ENCODE measurements at regions not wholly inside any gene's neighbourhood (a gene's known extent, or its start where the extent isn't known, plus 50 kb on each side); places are given as distances from the start of the nearest gene placed in this dataset.

DNA sequence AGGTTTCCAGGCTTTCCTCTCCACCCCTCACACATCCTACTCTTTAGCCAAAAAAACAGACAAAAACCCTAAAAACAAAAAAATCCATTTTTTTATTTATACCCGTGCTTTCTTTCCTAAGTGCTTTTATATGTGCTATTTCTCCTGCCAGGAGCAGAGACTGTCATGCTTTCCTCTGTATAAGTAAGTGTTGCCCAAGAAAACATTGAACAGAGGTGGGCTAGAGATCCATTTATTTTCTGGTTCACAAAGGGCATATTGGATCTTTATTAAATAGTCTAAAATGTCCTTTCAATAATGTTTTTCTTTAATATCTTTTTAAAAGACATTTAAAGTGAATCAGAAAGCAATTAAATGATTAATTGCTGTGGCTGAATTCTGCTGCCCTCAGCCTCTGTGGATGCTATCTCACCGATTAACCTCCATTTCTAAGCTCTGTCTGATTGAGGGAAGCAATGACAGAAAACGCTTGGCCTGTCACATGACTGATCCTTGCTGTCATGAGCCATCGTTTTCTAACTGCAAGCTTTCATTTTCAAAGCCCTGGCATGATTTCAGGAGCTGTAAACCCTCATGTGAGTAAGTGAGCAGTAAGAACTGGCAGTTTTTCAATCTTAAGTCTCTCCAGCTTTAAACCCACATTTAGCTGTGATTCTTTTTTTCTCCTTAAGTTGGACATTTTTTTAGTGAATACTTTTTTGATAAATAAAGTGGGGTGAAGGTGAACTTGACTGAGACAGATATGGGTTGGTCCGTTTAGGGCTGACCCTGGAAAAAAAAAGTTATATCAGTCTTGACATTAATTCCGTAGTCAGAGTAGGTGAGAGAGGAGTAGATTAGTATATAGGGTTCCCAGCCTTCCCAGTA is 180.7 kb upstream of the PGRMC2 start:
- TF ChIP-seq, protein P1, sequence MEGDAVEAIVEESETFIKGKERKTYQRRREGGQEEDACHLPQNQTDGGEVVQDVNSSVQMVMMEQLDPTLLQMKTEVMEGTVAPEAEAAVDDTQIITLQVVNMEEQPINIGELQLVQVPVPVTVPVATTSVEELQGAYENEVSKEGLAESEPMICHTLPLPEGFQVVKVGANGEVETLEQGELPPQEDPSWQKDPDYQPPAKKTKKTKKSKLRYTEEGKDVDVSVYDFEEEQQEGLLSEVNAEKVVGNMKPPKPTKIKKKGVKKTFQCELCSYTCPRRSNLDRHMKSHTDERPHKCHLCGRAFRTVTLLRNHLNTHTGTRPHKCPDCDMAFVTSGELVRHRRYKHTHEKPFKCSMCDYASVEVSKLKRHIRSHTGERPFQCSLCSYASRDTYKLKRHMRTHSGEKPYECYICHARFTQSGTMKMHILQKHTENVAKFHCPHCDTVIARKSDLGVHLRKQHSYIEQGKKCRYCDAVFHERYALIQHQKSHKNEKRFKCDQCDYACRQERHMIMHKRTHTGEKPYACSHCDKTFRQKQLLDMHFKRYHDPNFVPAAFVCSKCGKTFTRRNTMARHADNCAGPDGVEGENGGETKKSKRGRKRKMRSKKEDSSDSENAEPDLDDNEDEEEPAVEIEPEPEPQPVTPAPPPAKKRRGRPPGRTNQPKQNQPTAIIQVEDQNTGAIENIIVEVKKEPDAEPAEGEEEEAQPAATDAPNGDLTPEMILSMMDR (IDR thresholded peaks at IDR 0.05; ENCODE audit: unreplicated experiment in 3 of 3): no peak
- Mint-ChIP-seq H3K36me3 (ENCODE audit: low read depth) (no peaks in the 10 kb centered on the region), H3K27me3 (ENCODE audit: low read depth) (no peaks in the 10 kb centered on the region), H3K9me3 (no peaks in the 10 kb centered on the region), H3K4me3 (no peak overlapping the region), H3K4me1 (peaks cover 18% of the 10 kb centered on the region), H3K27ac (peak overlapping the region in 2 of 3 experiments; percentile 53 to 56)

DNA sequence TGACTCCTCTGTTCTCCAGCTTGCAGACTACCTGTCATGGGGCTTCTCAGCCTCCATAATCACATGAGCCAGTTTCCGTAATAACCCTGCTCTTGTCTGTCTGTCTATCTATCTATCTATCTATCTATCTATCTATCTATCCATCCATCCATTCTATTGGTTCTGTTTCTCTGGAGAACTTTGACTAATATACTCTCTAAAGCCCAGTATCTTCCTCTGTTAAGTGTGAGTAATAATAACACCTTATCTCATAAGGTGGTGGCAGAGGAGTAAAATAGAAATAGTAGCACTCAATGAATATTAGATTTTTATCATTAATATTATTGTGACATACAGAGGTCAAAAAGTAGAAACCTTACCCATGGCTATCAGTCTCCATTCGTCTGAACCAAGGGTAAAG is 177.9 kb upstream of the PGRMC2 start:
- Mint-ChIP-seq H3K36me3 (ENCODE audit: low read depth) (no peaks in the 10 kb centered on the region), H3K27ac (no peak overlapping the region), H3K4me1 (peaks cover 13% of the 10 kb centered on the region), H3K4me3 (no peak overlapping the region), H3K9me3 (no peaks in the 10 kb centered on the region), H3K27me3 (ENCODE audit: low read depth) (no peaks in the 10 kb centered on the region)
- TF ChIP-seq, protein P1 (IDR thresholded peaks at IDR 0.05; ENCODE audit: unreplicated experiment in 3 of 3): no peak

DNA sequence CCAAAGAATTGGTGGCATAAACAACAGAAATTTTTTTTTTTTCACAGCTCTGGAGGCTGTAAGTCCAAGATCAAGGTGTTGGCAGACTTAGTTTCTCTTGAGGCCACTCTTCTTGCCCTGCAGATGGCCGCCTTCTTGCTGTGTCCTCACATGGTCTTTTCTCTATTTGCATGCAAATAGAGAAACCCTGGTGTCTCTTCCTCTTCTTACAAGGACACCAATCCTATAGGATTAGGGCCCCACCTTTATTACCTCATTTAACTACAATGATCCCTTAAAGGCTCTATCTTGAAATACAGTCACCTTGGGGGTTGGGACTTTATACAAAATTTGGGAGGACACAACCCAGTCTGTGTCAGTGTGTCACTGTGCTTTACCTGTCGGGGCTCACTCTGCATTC is 175.4 kb upstream of the PGRMC2 start:
- Mint-ChIP-seq H3K36me3 (ENCODE audit: low read depth) (no peaks in the 10 kb centered on the region), H3K4me1 (peaks cover 5% of the 10 kb centered on the region), H3K9me3 (no peaks in the 10 kb centered on the region), H3K27ac (no peak overlapping the region), H3K27me3 (ENCODE audit: low read depth) (no peaks in the 10 kb centered on the region), H3K4me3 (no peak overlapping the region)
- TF ChIP-seq, protein P1 (IDR thresholded peaks at IDR 0.05; ENCODE audit: unreplicated experiment in 3 of 3): no peak

DNA sequence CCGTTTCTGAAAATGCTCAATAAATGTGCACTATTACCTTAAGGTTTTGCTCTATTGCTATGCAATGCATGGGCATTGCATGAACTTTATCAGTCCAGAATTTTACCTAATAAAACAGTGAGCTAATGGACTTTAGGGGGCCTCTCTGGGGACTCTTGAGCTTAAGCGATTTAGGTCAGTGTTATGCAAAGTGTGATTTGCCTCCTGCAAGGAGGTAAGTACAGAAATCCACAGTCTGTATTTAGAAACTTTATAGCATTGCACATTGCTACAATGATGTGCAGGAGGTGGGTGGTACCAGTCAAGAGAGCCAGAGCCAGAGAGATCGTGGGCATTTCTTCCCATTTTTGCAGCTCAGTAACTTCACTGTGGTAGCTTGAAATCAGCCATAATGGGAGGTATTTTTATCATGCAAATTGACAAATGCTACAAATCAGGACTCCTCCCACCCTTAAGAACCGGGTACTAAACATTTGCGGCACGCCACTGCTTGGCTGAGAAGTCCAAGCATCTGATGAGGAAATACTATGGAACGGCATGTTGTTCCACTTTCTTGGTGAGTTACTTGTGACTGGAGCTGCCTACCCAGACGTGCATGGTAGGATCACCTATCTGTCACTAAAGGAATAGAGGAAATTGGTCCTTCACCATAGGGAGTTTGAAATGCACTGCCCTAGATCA is 174.6 kb upstream of the PGRMC2 start:
- Mint-ChIP-seq H3K4me3 (no peak overlapping the region), H3K9me3 (no peaks in the 10 kb centered on the region), H3K4me1 (no peaks in the 10 kb centered on the region), H3K36me3 (ENCODE audit: low read depth) (no peaks in the 10 kb centered on the region), H3K27ac (no peak overlapping the region), H3K27me3 (ENCODE audit: low read depth) (no peaks in the 10 kb centered on the region)
- TF ChIP-seq, protein P1 (IDR thresholded peaks at IDR 0.05; ENCODE audit: unreplicated experiment in 3 of 3): no peak

DNA sequence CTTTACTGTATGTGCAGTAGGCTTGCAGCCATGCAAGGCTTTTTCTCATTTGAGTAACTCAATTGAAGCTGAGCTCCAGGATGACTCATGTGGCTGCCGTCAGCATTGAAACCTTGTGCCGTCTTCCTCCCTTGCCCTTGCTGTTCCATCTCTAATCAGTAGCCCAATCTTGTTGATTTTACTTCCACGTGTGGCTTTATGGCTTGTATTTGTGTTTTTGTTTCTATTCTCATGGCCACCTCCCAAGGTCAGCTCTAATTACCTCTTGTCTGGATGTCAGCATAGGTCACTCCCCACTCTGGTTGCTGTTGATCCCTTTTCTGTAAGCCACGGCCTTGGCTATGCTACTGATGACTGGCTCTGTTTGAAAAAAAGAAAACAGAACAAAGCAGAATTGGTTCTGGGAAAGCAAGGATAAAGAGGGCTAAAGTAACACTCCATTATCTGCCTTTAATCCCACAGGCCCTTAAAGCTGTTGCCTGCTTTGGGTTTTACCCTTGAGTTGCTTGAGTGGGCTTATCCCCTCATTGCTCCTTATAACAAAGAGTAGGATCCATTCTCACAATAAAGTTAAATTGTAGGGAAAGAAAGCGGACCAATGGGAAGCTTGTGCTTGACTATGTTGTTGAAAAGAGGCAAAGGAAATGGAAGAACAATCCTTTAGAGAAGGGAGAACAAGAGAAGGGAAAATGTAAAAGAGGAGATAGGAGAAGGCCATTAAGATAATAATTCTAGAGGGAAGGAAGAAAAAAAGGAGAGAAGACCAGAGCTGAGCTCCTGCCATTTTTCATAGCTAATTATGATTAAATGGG is 173.9 kb upstream of the PGRMC2 start:
- Mint-ChIP-seq H3K4me3 (no peak overlapping the region), H3K36me3 (ENCODE audit: low read depth) (no peaks in the 10 kb centered on the region), H3K4me1 (no peaks in the 10 kb centered on the region), H3K27me3 (ENCODE audit: low read depth) (no peaks in the 10 kb centered on the region), H3K9me3 (no peaks in the 10 kb centered on the region), H3K27ac (no peak overlapping the region)
- TF ChIP-seq, protein P1 (IDR thresholded peaks at IDR 0.05; ENCODE audit: unreplicated experiment in 3 of 3): no peak
